H1 (cell line): ENCODE measurements at regions not wholly inside any gene's neighbourhood (a gene's known extent, or its start where the extent isn't known, plus 50 kb on each side); places are given as distances from the start of the nearest gene placed in this dataset.

Experiments used
- CTCF ChIA-PET: fragments of 300-600 bp; sonication (Branson Sonifier 250); formaldehyde crosslinking; loops from one replicate; lab custom pipeline; 2021; ENCODE audit not compliant: partially characterized antibody; lab: Charles Lee
- POLR2A ChIA-PET: fragments of 300-600 bp; sonication (Branson Sonifier 250); formaldehyde crosslinking; loops from one replicate; lab custom pipeline; 2021; ENCODE audit warnings: inconsistent platforms; ENCODE audit not compliant: partially characterized antibody; lab: Charles Lee
- DNase-seq, 2 experiments: peaks; one replicate each; pipeline versions ENCODE4 v3.0.0 to v3.0.0-alpha.2; 2010 to 2022; ENCODE audit warnings: low spot score in 2 of 2, low read depth in 1 of 2, mixed read lengths in 1 of 2
- FAIRE-seq: peaks from 2 replicates; lab custom pipeline; 2011; peaks lifted over from hg19 to GRCh38; lab: Jason Lieb, UNC
- H2AFZ ChIP-seq: 2 replicates; pipeline ENCODE4 v1.8.1; 2012; ENCODE audit warnings: low read length, inconsistent platforms
- H2AK5ac ChIP-seq: 2 replicates; pipeline ENCODE4 v1.6.1; 2013; ENCODE audit warnings: low read depth, low read length
- H2BK120ac ChIP-seq: replicated peaks from 2 replicates; pipeline ENCODE3; 2013; ENCODE audit warnings: low read depth, low read length, inconsistent platforms
- H2BK12ac ChIP-seq: 2 replicates; pipeline ENCODE4 v1.6.1; 2013; ENCODE audit warnings: low read depth, low read length
- H2BK15ac ChIP-seq: 2 replicates; pipeline ENCODE4 v1.6.1; 2013; ENCODE audit warnings: low read length
- H2BK20ac ChIP-seq: 2 replicates; pipeline ENCODE4 v1.6.1; 2013; ENCODE audit warnings: low read length
- H2BK5ac ChIP-seq: 2 replicates; pipeline ENCODE4 v1.6.1; 2013; ENCODE audit warnings: low read depth, low read length
- H3K14ac ChIP-seq: 2 replicates; pipeline ENCODE4 v1.6.1; 2013; ENCODE audit warnings: inconsistent platforms; ENCODE audit not compliant: insufficient read length
- H3K18ac ChIP-seq: 2 replicates; pipeline ENCODE4 v1.6.1; 2013; ENCODE audit warnings: low read length; ENCODE audit errors: extremely low read depth
- H3K23ac ChIP-seq: 2 replicates; pipeline ENCODE4 v1.6.1; 2013; ENCODE audit warnings: inconsistent platforms; ENCODE audit not compliant: insufficient read length
- H3K23me2 ChIP-seq: 2 replicates; pipeline ENCODE4 v1.6.1; 2013; ENCODE audit warnings: low read depth, low read length
- H3K27ac ChIP-seq: 2 replicates; pipeline ENCODE4 v1.6.1; 2011; ENCODE audit warnings: low read depth, low read length, inconsistent platforms
- H3K27me3 ChIP-seq, 4 experiments: replicated peaks in 1 of 4; 1 replicate in 1 of 4; 2 replicates in 3 of 4; pipeline versions ENCODE4 v1.6.1 to v1.8.1; 2011 to 2013; ENCODE audit warnings: low read length in 3 of 4, mild to moderate bottlenecking in 3 of 4, inconsistent platforms in 2 of 4, mixed read lengths in 2 of 4, moderate library complexity in 1 of 4; ENCODE audit not compliant: control insufficient read depth in 3 of 4, insufficient read depth in 3 of 4; ENCODE audit errors: extremely low read depth in 1 of 4
- H3K36me3 ChIP-seq, 4 experiments: 2 replicates each; pipeline versions ENCODE4 v1.6.1 to v1.8.1; 2011 to 2013; ENCODE audit warnings: mild to moderate bottlenecking in 4 of 4, low read length in 3 of 4, moderate library complexity in 2 of 4, control low read depth in 1 of 4, inconsistent platforms in 1 of 4; ENCODE audit not compliant: insufficient read depth in 4 of 4, control insufficient read depth in 2 of 4
- H3K4ac ChIP-seq: replicated peaks from 2 replicates; pipeline ENCODE3; 2013; ENCODE audit warnings: low read length, low read depth, mixed read lengths, inconsistent platforms; ENCODE audit not compliant: insufficient read length
- H3K4me1 ChIP-seq, 4 experiments: replicated peaks in 1 of 4; 1 replicate in 1 of 4; 2 replicates in 3 of 4; pipeline versions ENCODE4 v1.6.1 to v1.8.1; 2011 to 2013; ENCODE audit warnings: low read length in 3 of 4, inconsistent platforms in 2 of 4, mixed read lengths in 1 of 4; ENCODE audit not compliant: insufficient read depth in 4 of 4, control insufficient read depth in 3 of 4
- H3K4me2 ChIP-seq, 2 experiments: 2 replicates each; pipeline versions ENCODE4 v1.6.1 to v1.8.1; 2011 to 2013; ENCODE audit warnings: low read depth in 2 of 2, low read length in 2 of 2, control low read depth in 1 of 2, inconsistent platforms in 1 of 2, mild to moderate bottlenecking in 1 of 2; ENCODE audit not compliant: insufficient read depth in 1 of 2
- H3K4me3 ChIP-seq, 4 experiments: fragments of 200-600, 300-600 bp in 1 of 4; sonication (generic), shearing (Covaris generic), sonication (Bioruptor Twin) in 1 of 4; 2 replicates each; pipeline versions ENCODE4 v1.5.1 to v1.8.1; 2011 to 2016; ENCODE audit warnings: low read length in 4 of 4, low read depth in 3 of 4, control low read depth in 2 of 4, inconsistent platforms in 2 of 4, mild to moderate bottlenecking in 2 of 4, mixed read lengths in 1 of 4, moderate library complexity in 1 of 4; ENCODE audit not compliant: insufficient read depth in 2 of 4; ENCODE audit errors: extremely low read depth in 1 of 4
- H3K56ac ChIP-seq: replicated peaks from 2 replicates; pipeline ENCODE3; 2013; ENCODE audit warnings: low read depth, mild to moderate bottlenecking, mixed read lengths, low read length, inconsistent platforms; ENCODE audit not compliant: insufficient read length
- H3K79me1 ChIP-seq: 2 replicates; pipeline ENCODE4 v1.6.1; 2013; ENCODE audit warnings: low read depth, low read length, control low read depth
- H3K79me2 ChIP-seq, 2 experiments: 2 replicates each; pipeline versions ENCODE4 v1.6.1 to v1.8.1; 2012 to 2013; ENCODE audit warnings: low read length in 2 of 2, mild to moderate bottlenecking in 2 of 2, inconsistent platforms in 1 of 2; ENCODE audit not compliant: insufficient read depth in 2 of 2, control insufficient read depth in 1 of 2
- H3K9ac ChIP-seq, 4 experiments: replicated peaks in 1 of 4; 1 replicate in 1 of 4; 2 replicates in 3 of 4; pipeline versions ENCODE4 v1.6.1 to v1.8.1; 2011 to 2013; ENCODE audit warnings: low read depth in 3 of 4, low read length in 3 of 4, control low read depth in 2 of 4, mild to moderate bottlenecking in 2 of 4, moderate library complexity in 2 of 4, inconsistent platforms in 1 of 4; ENCODE audit errors: extremely low read depth in 1 of 4
- H3K9me3 ChIP-seq, 2 experiments: 2 replicates each; pipeline versions ENCODE4 v1.6.1 to v1.8.1; 2012 to 2013; ENCODE audit warnings: mild to moderate bottlenecking in 2 of 2, moderate library complexity in 2 of 2, control low read depth in 1 of 2, inconsistent platforms in 1 of 2, low read depth in 1 of 2, low read length in 1 of 2, mixed read lengths in 1 of 2; ENCODE audit not compliant: insufficient read depth in 2 of 2
- H4K20me1 ChIP-seq, 2 experiments: replicated peaks in 1 of 2; 2 replicates each; pipeline versions ENCODE3 to v1.8.1; 2011 to 2013; ENCODE audit warnings: inconsistent platforms in 2 of 2, low read length in 2 of 2, mild to moderate bottlenecking in 1 of 2; ENCODE audit not compliant: insufficient read depth in 2 of 2, control insufficient read depth in 1 of 2
- H4K5ac ChIP-seq: 2 replicates; pipeline ENCODE4 v1.6.1; 2013; ENCODE audit warnings: low read length, low read depth, mixed read lengths, inconsistent platforms; ENCODE audit not compliant: insufficient read length
- H4K8ac ChIP-seq: 2 replicates; pipeline ENCODE4 v1.8.0; 2013; ENCODE audit warnings: mild to moderate bottlenecking, moderate library complexity, low read length, inconsistent platforms; ENCODE audit not compliant: insufficient read depth; ENCODE audit errors: extremely low read depth
- H4K91ac ChIP-seq: replicated peaks from 2 replicates; pipeline ENCODE3; 2013; ENCODE audit warnings: low read length, mixed read lengths, inconsistent platforms; ENCODE audit not compliant: insufficient read length
- WGBS, 2 experiments: shearing (Covaris generic) in 1 of 2; methylation state at CpG; one replicate each; pipeline versions ENCODE4 v1.1.6 to v1.1.7; 2013 to 2015; ENCODE audit warnings: low lambda C conversion rate in 2 of 2, mixed read lengths in 2 of 2, inconsistent platforms in 1 of 2, low coverage in 1 of 2, missing lambda C conversion rate in 1 of 2; ENCODE audit not compliant: insufficient replicate concordance in 2 of 2, insufficient coverage in 1 of 2, insufficient read length in 1 of 2; ENCODE audit errors: extremely low coverage in 1 of 2, missing lambda C conversion rate in 1 of 2; 5-methylcytosine and 5-hydroxymethylcytosine counted together

DNA sequence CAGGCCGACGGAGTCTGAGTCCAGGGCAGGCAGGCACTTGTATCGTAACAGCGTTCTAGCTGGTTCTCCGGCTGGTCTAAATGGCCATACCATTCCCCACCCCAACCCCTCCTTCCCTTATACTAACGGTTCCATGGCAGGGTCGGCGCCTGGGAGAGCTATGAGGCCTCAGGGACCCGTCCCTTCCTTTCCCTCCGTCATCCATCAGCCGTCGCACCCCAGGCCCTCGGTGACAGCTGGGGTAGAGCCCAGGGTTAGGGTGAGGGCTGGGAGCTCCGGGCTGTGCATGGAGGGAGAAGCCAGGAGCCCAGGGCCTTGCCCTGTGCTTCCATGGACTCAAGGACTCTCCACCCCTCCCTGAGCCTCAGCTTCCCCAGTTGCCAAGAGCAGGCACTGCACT lies 101.4 kb downstream of the RBFOX3 start:
- Histone ChIP-seq H3K27me3 (no peaks in the 10 kb centered on the region), H3K56ac (no peak overlapping the region), H2AK5ac (no peak overlapping the region), H3K27ac (no peak overlapping the region), H3K4ac (no peak overlapping the region), H3K4me2 (no peak overlapping the region), H3K4me1 (no peaks in the 10 kb centered on the region; a peak in 1 of 7 replicates), H4K91ac (no peak overlapping the region), H2BK120ac (no peak overlapping the region), H3K14ac (no peak overlapping the region), H4K5ac (no peak overlapping the region), H3K9me3 (peaks cover 4 to 14% of the 10 kb centered on the region in 2 experiments; a peak in 2 of 4 replicates), H3K23me2 (no peaks in the 10 kb centered on the region), H4K8ac (no peak overlapping the region), H3K23ac (no peak overlapping the region), H3K79me1 (no peaks in the 10 kb centered on the region), H2BK20ac (no peak overlapping the region), H2AFZ (no peak overlapping the region), H3K18ac (no peak overlapping the region), H3K9ac (no peak overlapping the region), H2BK12ac (no peak overlapping the region), H3K4me3 (no peak overlapping the region), H2BK5ac (no peak overlapping the region), H3K79me2 (no peaks in the 10 kb centered on the region), H4K20me1 (no peaks in the 10 kb centered on the region), H2BK15ac (no peak overlapping the region), H3K36me3 (no peaks in the 10 kb centered on the region)
- 98% methylated on average over 11 of the region's 14 CpGs; no CpG with 5 or more reads in 1 of the 2 experiments for WGBS, 2 experiments
- DNase-seq, result no peak
- FAIRE-seq, result no peak
- ChIA-PET POLR2A (no interaction called here), CTCF (interaction anchor here (0.6 to 1.8 kb wide), 7 partner anchors 9 to 106 kb away, joined by 3 to 5 read pairs (median 3); no protein-coding TSS in a partner anchor)
